ENCODE measurements at regions not wholly inside any gene's neighbourhood (a gene's known extent, or its start where the extent isn't known, plus 50 kb on each side); places are given as distances from the start of the nearest gene placed in this dataset.

- TF ChIP-seq POLR2A (IDR thresholded peaks at IDR 0.05) (no peak), EP300 (IDR thresholded peaks at IDR 0.05) (no peak), CTCF (IDR thresholded peaks at IDR 0.05) (no peak)
- Histone ChIP-seq H3K9me3 (no peaks in the 10 kb centered on the region), H3K27me3 (no peaks in the 10 kb centered on the region), H3K4me1 (ENCODE audit: insufficient read depth) (no peaks in the 10 kb centered on the region), H3K4me3 (no peak overlapping the region), H3K36me3 (no peaks in the 10 kb centered on the region), H3K27ac (no peak overlapping the region)
- intact Hi-C loops (cut with DNase I) = no loop called here
- DNase-seq = no peak
- WGBS, 3 donors = 89 to 92% (median 89%) methylated on average over 5 of the region's 5 CpGs
These were observed 644.2 kb downstream of the FAM181B start for GRCh38 chr11:82089426-82089825.

GRCh38 chr11:82085493-82085892 is 648.2 kb downstream of the FAM181B start:
- intact Hi-C loops (cut with DNase I) = no loop called here
- TF ChIP-seq EP300 (IDR thresholded peaks at IDR 0.05) (no peak), CTCF (IDR thresholded peaks at IDR 0.05) (no peak), POLR2A (IDR thresholded peaks at IDR 0.05) (no peak)
- Histone ChIP-seq H3K36me3 (no peaks in the 10 kb centered on the region), H3K4me1 (ENCODE audit: insufficient read depth) (no peaks in the 10 kb centered on the region), H3K27me3 (no peaks in the 10 kb centered on the region), H3K27ac (no peak overlapping the region), H3K4me3 (no peak overlapping the region), H3K9me3 (no peaks in the 10 kb centered on the region)
- DNase-seq = no peak
- WGBS, 3 donors = 84 to 92% (median 90%) methylated on average over 4 of the region's 4 CpGs

DNA sequence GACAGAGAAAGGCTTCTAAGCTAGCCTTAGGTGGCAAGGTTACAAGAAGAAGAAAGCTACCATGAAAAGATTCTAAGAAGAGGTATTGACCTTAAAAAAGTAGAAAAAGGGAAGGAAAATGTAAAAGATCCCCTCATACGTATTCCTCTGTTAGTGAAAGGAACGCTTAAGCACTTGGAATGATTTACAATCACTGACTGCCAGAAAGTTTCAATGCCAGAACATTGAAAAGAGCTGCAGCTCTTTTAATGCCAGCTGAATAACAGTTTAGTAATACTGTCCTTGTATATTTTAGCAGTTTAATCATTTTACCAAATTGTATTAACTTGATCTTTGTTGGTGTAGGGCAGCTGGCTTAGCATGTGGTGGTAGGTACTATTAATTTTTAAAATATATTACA is 650.7 kb downstream of the FAM181B start:
- no peaks in the 10 kb centered on the region for H3K4me1 ChIP-seq (ENCODE audit: insufficient read depth)
- no peak overlapping the region for H3K27ac ChIP-seq
- H3K4me3 ChIP-seq = no peak overlapping the region
- 39 to 61% (median 55%) methylated on average over 2 of the region's 2 CpGs for WGBS, 3 donors
- no peaks in the 10 kb centered on the region for H3K9me3 ChIP-seq
- TF ChIP-seq POLR2A (IDR thresholded peaks at IDR 0.05) = no peak
- no peaks in the 10 kb centered on the region for H3K27me3 ChIP-seq
- DNase-seq = no peak
- intact Hi-C loops (cut with DNase I) = no loop called here
- no peaks in the 10 kb centered on the region for H3K36me3 ChIP-seq

GRCh38 chr11:82080160-82080559 is 653.5 kb downstream of the FAM181B start:
- no peak overlapping the region for H3K27ac ChIP-seq
- H3K9me3 ChIP-seq = no peaks in the 10 kb centered on the region

DNA sequence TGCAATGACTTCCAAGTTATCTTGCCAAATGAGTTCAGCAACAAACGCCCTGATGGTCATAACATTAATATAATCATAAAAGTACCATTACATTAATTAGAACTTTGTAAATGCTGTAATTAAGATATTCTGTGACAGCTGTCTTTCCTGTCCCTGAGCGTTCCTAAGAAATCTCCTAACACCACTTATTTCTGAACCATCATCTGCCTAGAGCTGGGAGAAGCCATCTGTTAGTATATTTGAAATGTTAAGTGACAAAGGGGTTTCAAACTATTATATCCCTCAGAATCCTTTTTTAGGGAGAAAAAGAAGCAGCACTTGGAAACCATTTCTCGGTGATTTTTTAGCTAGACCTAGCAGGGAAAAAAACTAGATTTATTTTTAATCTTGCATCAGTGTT is 657.5 kb downstream of the FAM181B start:
- no peaks in the 10 kb centered on the region for H3K4me1 ChIP-seq (ENCODE audit: insufficient read depth)
- H3K27ac ChIP-seq = no peak overlapping the region
- H3K4me3 ChIP-seq = no peak overlapping the region
- DNase-seq = no peak
- H3K27me3 ChIP-seq = no peaks in the 10 kb centered on the region
- no peaks in the 10 kb centered on the region for H3K36me3 ChIP-seq
- H3K9me3 ChIP-seq = no peaks in the 10 kb centered on the region
- 61 to 66% (median 66%) methylated on average over 3 of the region's 3 CpGs for WGBS, 3 donors
- intact Hi-C loops (cut with DNase I) = no loop called here
- no peak for TF ChIP-seq CTCF (IDR thresholded peaks at IDR 0.05)
- TF ChIP-seq EP300 (IDR thresholded peaks at IDR 0.05) = no peak
- TF ChIP-seq POLR2A (IDR thresholded peaks at IDR 0.05) = no peak

More at GRCh38 chr11:82080160-82080559, 653.5 kb downstream of the FAM181B start:
- TF ChIP-seq EP300 (IDR thresholded peaks at IDR 0.05) = no peak
- no peak for TF ChIP-seq POLR2A (IDR thresholded peaks at IDR 0.05)
- no peak for TF ChIP-seq CTCF (IDR thresholded peaks at IDR 0.05)
- no peak for DNase-seq
- intact Hi-C loops (cut with DNase I) = no loop called here
- H3K4me1 ChIP-seq (ENCODE audit: insufficient read depth) = no peaks in the 10 kb centered on the region
- 30 to 41% (median 41%) methylated on average over 2 of the region's 2 CpGs for WGBS, 3 donors
- no peaks in the 10 kb centered on the region for H3K36me3 ChIP-seq
- no peak overlapping the region for H3K4me3 ChIP-seq
- H3K27me3 ChIP-seq = no peaks in the 10 kb centered on the region
